Stimulated activated CD8-positive, alpha-beta memory T cell treated with anti-CD3 and anti-CD28 coated beads, Interleukin-4, amount 100 ng/mL, for 24 hours (primary cell): ENCODE measurements at regions not wholly inside any gene's neighbourhood (a gene's known extent, or its start where the extent isn't known, plus 50 kb on each side); places are given as distances from the start of the nearest gene placed in this dataset.
"Not testable (repeated sequence)": the region's sequence is repeated elsewhere in the genome, so short reads cannot be mapped to it uniquely, and the experiment has no call there.

Source experiments
- DNase-seq: peaks from one replicate; pipeline ENCODE4 v3.0.0-alpha.2; 2020; ENCODE audit warnings: low read depth

- no peak for DNase-seq
Observed at GRCh38 chr7:131674131-131674530, 117.7 kb upstream of the PODXL start.

- no peak for DNase-seq
Observed at GRCh38 chr7:131673576-131673975, 117.1 kb upstream of the PODXL start.

- no peak for DNase-seq
Observed at GRCh38 chr7:131670406-131670805, 114.0 kb upstream of the PODXL start.

- no peak for DNase-seq
Observed at GRCh38 chr7:131667699-131668098, 111.3 kb upstream of the PODXL start.

GRCh38 chr7:131665021-131665420 is 108.6 kb upstream of the PODXL start:
- DNase-seq, result no peak

- DNase-seq, result no peak
Observed at GRCh38 chr7:131664570-131664969, 108.1 kb upstream of the PODXL start.

GRCh38 chr7:131662301-131662873 is 106.0 kb upstream of the PODXL start:
- DNase-seq, result not testable (repeated sequence)

- no peak for DNase-seq
Observed at GRCh38 chr7:131657881-131658280, 101.5 kb upstream of the PODXL start.

GRCh38 chr7:131656980-131657723 is 100.7 kb upstream of the PODXL start:
- DNase-seq, result no peak

- no peak for DNase-seq
Observed at GRCh38 chr7:131655866-131656265, 99.4 kb upstream of the PODXL start.

GRCh38 chr7:131655447-131655846 is 99.0 kb upstream of the PODXL start:
- DNase-seq, result no peak

GRCh38 chr7:131654668-131655326 is 98.4 kb upstream of the PODXL start:
- DNase-seq, result peak; percentile 80

- no peak for DNase-seq
Observed at GRCh38 chr7:131654249-131654558, 97.8 kb upstream of the PODXL start.

GRCh38 chr7:131653418-131654248 is 97.2 kb upstream of the PODXL start:
- DNase-seq, result no peak

GRCh38 chr7:131652934-131653333 is 96.5 kb upstream of the PODXL start:
- DNase-seq, result no peak

- no peak for DNase-seq
Observed at GRCh38 chr7:131652194-131652593, 95.8 kb upstream of the PODXL start.

GRCh38 chr7:131649879-131650278 is 93.5 kb upstream of the PODXL start:
- no peak for DNase-seq

GRCh38 chr7:131649003-131649541 is 92.6 kb upstream of the PODXL start:
- DNase-seq, result no peak

GRCh38 chr7:131648491-131648890 is 92.1 kb upstream of the PODXL start:
- DNase-seq, result no peak

- no peak for DNase-seq
Observed at GRCh38 chr7:131646203-131646602, 89.8 kb upstream of the PODXL start.

- DNase-seq, result no peak
Observed at GRCh38 chr7:131642429-131642828, 86.0 kb upstream of the PODXL start.

- DNase-seq, result no peak
Observed at GRCh38 chr7:131640686-131641085, 84.3 kb upstream of the PODXL start.
